Natural killer cell (primary cell): ENCODE measurements at regions not wholly inside any gene's neighbourhood (a gene's known extent, or its start where the extent isn't known, plus 50 kb on each side); places are given as distances from the start of the nearest gene placed in this dataset.

Experiments
- ATAC-seq, 3 donors: fragments of 150-1000 bp in 2 of 3; fragments of 200-7000 bp in 1 of 3; cut with Tn5 transposase; 1 replicate in 1 of 3; 2 replicates in 2 of 3; pipeline ENCODE4 v1.10.0; 2021; ENCODE audit warnings: mild to moderate bottlenecking in 2 of 3, moderate library complexity in 2 of 3
- DNase-seq, 2 donors: peaks; one replicate each; pipeline versions ENCODE4 v3.0.0 to v3.0.0-alpha.2; 2013 to 2021; ENCODE audit warnings: mixed read lengths in 1 of 2
- H3K27ac ChIP-seq: one replicate; pipeline ENCODE4 v1.5.1; 2013; ENCODE audit warnings: mild to moderate bottlenecking, low read length
- H3K27me3 ChIP-seq: one replicate; pipeline ENCODE4 v1.6.1; 2013; ENCODE audit warnings: low read length; ENCODE audit not compliant: control insufficient read depth, insufficient read depth
- H3K36me3 ChIP-seq: one replicate; pipeline ENCODE4 v1.6.1; 2013; ENCODE audit warnings: low read length; ENCODE audit not compliant: control insufficient read depth, insufficient read depth
- H3K4me1 ChIP-seq: one replicate; pipeline ENCODE4 v1.6.1; 2013; ENCODE audit warnings: low read length; ENCODE audit not compliant: control insufficient read depth, insufficient read depth
- H3K4me3 ChIP-seq: one replicate; pipeline ENCODE4 v1.5.1; 2013; ENCODE audit warnings: low read length
- H3K9me3 ChIP-seq: one replicate; pipeline ENCODE4 v1.6.1; 2013; ENCODE audit warnings: low read length; ENCODE audit not compliant: control insufficient read depth, insufficient read depth
- H3K27ac Mint-ChIP-seq, 2 donors: one replicate each; pipeline ENCODE4 v1.8.0; 2022; ENCODE audit warnings: mild to moderate bottlenecking in 2 of 2, mixed read lengths in 2 of 2, moderate library complexity in 1 of 2
- H3K27me3 Mint-ChIP-seq, 2 donors: one replicate each; pipeline ENCODE4 v1.8.0; 2022; ENCODE audit warnings: low read depth in 2 of 2, mixed read lengths in 2 of 2
- H3K36me3 Mint-ChIP-seq: one replicate; pipeline ENCODE4 v1.8.0; 2022; ENCODE audit warnings: mixed read lengths
- H3K4me1 Mint-ChIP-seq, 2 donors: one replicate each; pipeline ENCODE4 v1.8.0; 2022; ENCODE audit warnings: mixed read lengths in 2 of 2
- H3K4me3 Mint-ChIP-seq: one replicate; pipeline ENCODE4 v1.8.0; 2022; ENCODE audit warnings: mild to moderate bottlenecking, moderate library complexity, mixed read lengths
- H3K9me3 Mint-ChIP-seq, 2 donors: one replicate each; pipeline ENCODE4 v1.8.0; 2022; ENCODE audit warnings: mixed read lengths in 2 of 2
- CTCF ChIP-seq: fragments of 200-600 bp; IDR thresholded peaks from one replicate; pipeline ENCODE4 v1.8.0; 2022; ENCODE audit warnings: antibody characterized with exemption
- WGBS: methylation state at CpG from one replicate; pipeline ENCODE4 v1.1.7; 2013; ENCODE audit warnings: missing lambda C conversion rate; ENCODE audit not compliant: insufficient coverage; 5-methylcytosine and 5-hydroxymethylcytosine counted together
- intact Hi-C: fragments of 100-400 bp; cut with micrococcal nuclease; formaldehyde crosslinking; loops from one replicate; pipeline ENCODE4 v1.14.2; 2022

- Histone ChIP-seq H3K9me3 (no peaks in the 10 kb centered on the region), H3K4me1 (no peaks in the 10 kb centered on the region), H3K36me3 (no peaks in the 10 kb centered on the region), H3K27ac (no peak overlapping the region), H3K27me3 (no peaks in the 10 kb centered on the region), H3K4me3 (no peak overlapping the region)
- intact Hi-C loops = no loop called here
- no peak overlapping the region for H3K4me3 Mint-ChIP-seq
- ATAC-seq (no peak), DNase-seq (no peak)
- TF ChIP-seq CTCF = no peak
- no peak overlapping the region for H3K27ac Mint-ChIP-seq
- H3K36me3 Mint-ChIP-seq = no peaks in the 10 kb centered on the region
- H3K9me3 Mint-ChIP-seq = no peaks in the 10 kb centered on the region
- no peaks in the 10 kb centered on the region for H3K4me1 Mint-ChIP-seq
- H3K27me3 Mint-ChIP-seq = no peaks in the 10 kb centered on the region
Measured at GRCh38 chrY:19947702-19948101, 203.2 kb upstream of the KDM5D start.

- H3K27me3 ChIP-seq = no peaks in the 10 kb centered on the region
- TF ChIP-seq CTCF = no peak
- 0% methylated on average over 1 of the region's 1 CpG for WGBS
- H3K4me1 ChIP-seq = no peaks in the 10 kb centered on the region
- Mint-ChIP-seq H3K9me3 (peaks cover 0 to 6% of the 10 kb centered on the region in 2 donors), H3K27ac (no peak overlapping the region), H3K4me1 (no peaks in the 10 kb centered on the region), H3K27me3 (peaks cover 0 to 2% of the 10 kb centered on the region in 2 donors), H3K4me3 (no peak overlapping the region), H3K36me3 (no peaks in the 10 kb centered on the region)
- H3K36me3 ChIP-seq = no peaks in the 10 kb centered on the region
- no peak for ATAC-seq
- intact Hi-C loops = no loop called here
- H3K9me3 ChIP-seq = no peaks in the 10 kb centered on the region
- DNase-seq = no peak
- H3K27ac ChIP-seq = no peak overlapping the region
- no peak overlapping the region for H3K4me3 ChIP-seq
Measured at GRCh38 chrY:19899011-19899410, 154.5 kb upstream of the KDM5D start.

- TF ChIP-seq CTCF = no peak
Measured at GRCh38 chrY:19892076-19892964, 147.8 kb upstream of the KDM5D start.

GRCh38 chrY:19882145-19882544, 137.6 kb upstream of the KDM5D start:
- 100% methylated on average over 1 of the region's 2 CpGs for WGBS
- Histone ChIP-seq H3K27ac (no peak overlapping the region), H3K4me3 (no peak overlapping the region), H3K9me3 (no peaks in the 10 kb centered on the region), H3K36me3 (no peaks in the 10 kb centered on the region), H3K27me3 (no peaks in the 10 kb centered on the region), H3K4me1 (no peaks in the 10 kb centered on the region)
- DNase-seq (no peak), ATAC-seq (no peak)
- Mint-ChIP-seq H3K36me3 (no peaks in the 10 kb centered on the region), H3K27ac (no peak overlapping the region), H3K4me1 (no peaks in the 10 kb centered on the region), H3K4me3 (no peak overlapping the region), H3K9me3 (no peaks in the 10 kb centered on the region), H3K27me3 (no peaks in the 10 kb centered on the region)
- TF ChIP-seq CTCF = no peak
- intact Hi-C loops = no loop called here

More at GRCh38 chrY:19892076-19892964, 147.8 kb upstream of the KDM5D start:
- Mint-ChIP-seq H3K27me3 (peaks cover 0 to 2% of the 10 kb centered on the region in 2 donors), H3K27ac (no peak overlapping the region), H3K9me3 (peaks cover 0 to 3% of the 10 kb centered on the region in 2 donors), H3K36me3 (no peaks in the 10 kb centered on the region), H3K4me1 (no peaks in the 10 kb centered on the region), H3K4me3 (no peak overlapping the region)
- Histone ChIP-seq H3K36me3 (no peaks in the 10 kb centered on the region), H3K4me3 (no peak overlapping the region), H3K27me3 (no peaks in the 10 kb centered on the region), H3K9me3 (no peaks in the 10 kb centered on the region), H3K4me1 (no peaks in the 10 kb centered on the region), H3K27ac (no peak overlapping the region)
- intact Hi-C loops = no loop called here
- DNase-seq = no peak
- no peak for ATAC-seq
- 35% methylated on average over 4 of the region's 4 CpGs for WGBS
